Medulla oblongata (tissue), 1 donor: ENCODE measurements at regions not wholly inside any gene's neighbourhood (a gene's known extent, or its start where the extent isn't known, plus 50 kb on each side); places are given as distances from the start of the nearest gene placed in this dataset.
"Not testable (repeated sequence)": the region's sequence is repeated elsewhere in the genome, so short reads cannot be mapped to it uniquely, and the experiment has no call there.

ENCODE experiments used
- DNase-seq: peaks from one replicate; pipeline ENCODE4 v3.0.0-alpha.2; 2015; ENCODE audit errors: extremely low spot score

GRCh38 chr6:78231002-78231401, 578.2 kb downstream of the MEI4 start:
- DNase-seq = no peak

- no peak for DNase-seq
These were observed 590.7 kb downstream of the MEI4 start for GRCh38 chr6:78243519-78243918.

- no peak for DNase-seq
These were observed 599.1 kb downstream of the MEI4 start for GRCh38 chr6:78251931-78252330.

GRCh38 chr6:78253618-78254017, 600.8 kb downstream of the MEI4 start:
- no peak for DNase-seq

- no peak for DNase-seq
These were observed 607.1 kb downstream of the MEI4 start for GRCh38 chr6:78259935-78260334.

GRCh38 chr6:78260427-78260826, 606.9 kb upstream of the IRAK1BP1 start:
- DNase-seq = not testable (repeated sequence)

GRCh38 chr6:78268591-78269452, 598.5 kb upstream of the IRAK1BP1 start:
- DNase-seq = no peak

GRCh38 chr6:78300885-78301284, 566.5 kb upstream of the IRAK1BP1 start:
- no peak for DNase-seq

GRCh38 chr6:78302411-78302810, 564.9 kb upstream of the IRAK1BP1 start:
- DNase-seq = no peak

- no peak for DNase-seq
These were observed 559.3 kb upstream of the IRAK1BP1 start for GRCh38 chr6:78308025-78308424.

GRCh38 chr6:78322068-78322845, 545.1 kb upstream of the IRAK1BP1 start:
- DNase-seq = no peak

GRCh38 chr6:78324213-78324612, 543.1 kb upstream of the IRAK1BP1 start:
- DNase-seq = no peak

GRCh38 chr6:78340755-78341154, 526.6 kb upstream of the IRAK1BP1 start:
- DNase-seq = no peak

- no peak for DNase-seq
These were observed 521.5 kb upstream of the IRAK1BP1 start for GRCh38 chr6:78345882-78346281.

- DNase-seq = no peak
These were observed 520.0 kb upstream of the IRAK1BP1 start for GRCh38 chr6:78347191-78347916.

- no peak for DNase-seq
These were observed 514.3 kb upstream of the IRAK1BP1 start for GRCh38 chr6:78353040-78353439.

- DNase-seq = no peak
These were observed 503.7 kb upstream of the IRAK1BP1 start for GRCh38 chr6:78363688-78364087.

- no peak for DNase-seq
These were observed 501.9 kb upstream of the IRAK1BP1 start for GRCh38 chr6:78365473-78365872.

- no peak for DNase-seq
These were observed 490.3 kb upstream of the IRAK1BP1 start for GRCh38 chr6:78377056-78377455.

- DNase-seq = no peak
These were observed 487.4 kb upstream of the IRAK1BP1 start for GRCh38 chr6:78379982-78380381.

GRCh38 chr6:78380541-78380940, 486.8 kb upstream of the IRAK1BP1 start:
- no peak for DNase-seq

GRCh38 chr6:78383968-78384367, 483.4 kb upstream of the IRAK1BP1 start:
- no peak for DNase-seq
